C4-2B (cell line): ENCODE measurements at regions not wholly inside any gene's neighbourhood (a gene's known extent, or its start where the extent isn't known, plus 50 kb on each side); places are given as distances from the start of the nearest gene placed in this dataset.

Source experiments
- H3K27ac ChIP-seq: fragments of 450-650 bp; 2 replicates; pipeline ENCODE4 v1.5.1; 2017
- ZFX ChIP-seq: fragments of 450-650 bp; IDR thresholded peaks from 2 replicates; pipeline ENCODE4 v1.6.1; 2017
- TF ChIP-seq, protein P1 (sequence below): fragments of 450-650 bp; conservative IDR thresholded peaks from 2 replicates; pipeline ENCODE4 v1.5.1; 2017; ENCODE audit warnings: mild to moderate bottlenecking

DNA sequence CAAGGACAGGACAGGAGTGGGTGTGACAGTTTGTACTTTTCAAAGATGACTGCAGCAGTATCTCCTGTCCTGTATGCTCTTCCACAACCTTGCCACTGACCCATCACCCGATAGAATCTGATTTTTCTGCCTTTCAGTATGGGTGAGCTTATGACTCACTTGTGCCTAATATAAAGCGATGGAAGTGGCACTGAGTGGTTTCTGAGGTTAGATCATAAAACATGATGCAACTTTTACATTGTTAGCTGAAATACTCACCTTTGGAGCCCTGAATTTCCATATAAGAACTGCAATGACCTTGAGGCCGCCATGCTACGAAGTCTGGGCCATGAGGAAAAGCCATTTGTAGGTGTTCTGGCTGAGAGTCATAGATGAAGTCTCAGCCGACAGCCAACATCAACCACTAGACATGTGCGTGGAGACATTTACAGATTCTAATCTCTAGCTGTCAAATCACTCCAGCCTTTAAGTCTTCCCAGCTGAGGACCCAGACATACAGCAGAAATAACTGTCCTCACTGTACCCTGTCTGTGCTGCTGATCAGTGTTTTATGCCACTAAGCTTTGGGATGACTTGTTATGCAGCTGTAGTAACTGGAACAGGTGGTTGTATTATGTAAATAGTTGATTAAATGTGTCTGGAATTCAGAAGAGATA, 105.9 kb upstream of the ARHGAP20 start:
- H3K27ac ChIP-seq, result no peak overlapping the region
- no peak for TF ChIP-seq ZFX
- TF ChIP-seq, protein P1, sequence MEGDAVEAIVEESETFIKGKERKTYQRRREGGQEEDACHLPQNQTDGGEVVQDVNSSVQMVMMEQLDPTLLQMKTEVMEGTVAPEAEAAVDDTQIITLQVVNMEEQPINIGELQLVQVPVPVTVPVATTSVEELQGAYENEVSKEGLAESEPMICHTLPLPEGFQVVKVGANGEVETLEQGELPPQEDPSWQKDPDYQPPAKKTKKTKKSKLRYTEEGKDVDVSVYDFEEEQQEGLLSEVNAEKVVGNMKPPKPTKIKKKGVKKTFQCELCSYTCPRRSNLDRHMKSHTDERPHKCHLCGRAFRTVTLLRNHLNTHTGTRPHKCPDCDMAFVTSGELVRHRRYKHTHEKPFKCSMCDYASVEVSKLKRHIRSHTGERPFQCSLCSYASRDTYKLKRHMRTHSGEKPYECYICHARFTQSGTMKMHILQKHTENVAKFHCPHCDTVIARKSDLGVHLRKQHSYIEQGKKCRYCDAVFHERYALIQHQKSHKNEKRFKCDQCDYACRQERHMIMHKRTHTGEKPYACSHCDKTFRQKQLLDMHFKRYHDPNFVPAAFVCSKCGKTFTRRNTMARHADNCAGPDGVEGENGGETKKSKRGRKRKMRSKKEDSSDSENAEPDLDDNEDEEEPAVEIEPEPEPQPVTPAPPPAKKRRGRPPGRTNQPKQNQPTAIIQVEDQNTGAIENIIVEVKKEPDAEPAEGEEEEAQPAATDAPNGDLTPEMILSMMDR, result no peak

DNA sequence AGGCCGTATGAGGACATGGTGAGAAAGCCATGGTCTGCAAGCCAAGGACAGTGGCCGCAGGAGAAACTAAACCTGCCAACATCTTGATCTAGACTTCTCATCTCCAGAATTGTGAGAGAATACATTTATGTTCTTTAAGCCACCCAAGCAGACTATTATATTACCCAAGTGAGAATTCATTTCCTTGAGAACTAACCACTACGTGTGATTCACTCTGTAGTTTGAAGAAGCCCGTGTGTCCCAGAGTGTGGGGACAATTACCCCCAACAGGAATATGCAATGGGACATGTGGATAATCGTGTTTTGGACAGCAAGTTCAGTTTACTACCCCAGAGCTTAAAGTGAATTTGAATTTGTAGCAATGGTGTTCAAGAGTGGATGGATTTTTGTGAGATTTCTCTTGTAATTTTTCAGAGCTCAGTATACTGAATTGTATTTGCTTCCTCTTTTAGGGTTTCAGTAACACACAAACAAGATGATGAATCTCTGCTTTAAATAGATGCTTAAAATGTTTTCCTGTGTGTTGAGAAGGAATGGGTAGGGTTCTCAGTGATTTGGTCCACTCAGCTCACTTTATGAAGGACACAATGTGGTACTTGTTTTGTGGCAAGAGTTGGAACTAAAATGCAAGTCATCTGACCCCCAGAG, 100.0 kb upstream of the ARHGAP20 start:
- TF ChIP-seq ZFX, result no peak
- TF ChIP-seq, protein P1, result no peak
- H3K27ac ChIP-seq, result no peak overlapping the region

DNA sequence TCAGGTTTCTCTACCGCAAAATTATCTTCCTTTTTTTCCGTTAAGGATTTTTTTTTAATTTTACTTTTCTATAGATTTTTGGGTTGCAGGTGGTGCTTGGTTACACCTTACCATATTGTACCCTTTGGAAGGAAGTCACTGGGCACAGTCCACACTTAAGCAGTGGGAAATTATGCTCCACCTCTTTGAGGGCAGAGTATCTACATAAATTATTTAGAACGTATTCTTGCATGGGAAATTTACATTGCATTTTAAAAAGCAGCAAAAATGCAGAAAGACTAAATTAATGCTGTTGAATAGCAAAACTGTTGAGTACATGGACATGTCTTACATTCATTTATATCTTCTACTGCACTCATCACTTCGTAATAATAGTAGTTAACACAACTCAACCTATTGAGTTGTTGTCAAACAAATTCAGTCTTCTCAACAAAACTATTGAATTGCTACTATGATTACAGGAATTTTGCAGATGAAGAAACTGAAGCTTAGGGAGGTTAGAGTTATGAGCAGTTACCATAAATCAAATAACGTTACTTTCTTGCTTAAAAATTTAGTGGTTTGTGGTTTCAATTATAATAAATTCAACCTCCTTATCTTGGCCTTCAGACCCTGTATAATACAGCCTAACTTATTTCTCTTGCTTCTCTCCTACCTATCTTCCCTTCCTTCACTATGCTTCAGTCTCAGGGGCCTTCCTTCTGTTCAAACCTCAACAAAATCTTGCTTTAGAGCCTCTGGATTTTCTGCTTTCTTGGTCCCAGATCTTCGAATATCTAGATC, 97.4 kb upstream of the ARHGAP20 start:
- no peak overlapping the region for H3K27ac ChIP-seq
- no peak for TF ChIP-seq ZFX
- TF ChIP-seq, protein P1, result no peak

DNA sequence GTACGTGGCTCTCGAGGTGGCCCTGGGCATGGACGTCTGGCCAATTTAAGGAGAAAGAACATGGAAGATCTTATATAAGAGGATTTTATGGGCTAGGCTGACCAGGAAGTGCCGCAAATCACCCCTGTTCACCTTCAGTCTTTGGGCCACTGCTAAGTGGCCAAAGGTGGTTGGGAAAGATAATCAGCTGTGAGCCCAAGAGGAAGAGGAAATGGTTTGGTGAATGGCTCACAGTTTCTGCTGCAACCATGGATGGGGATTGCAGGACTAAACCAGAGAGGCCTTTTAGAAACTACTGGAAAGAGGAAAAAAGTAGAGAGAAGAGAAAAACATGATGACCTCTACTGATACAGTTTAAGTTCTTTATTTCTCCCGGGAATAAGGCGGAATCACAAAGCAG, 96.0 kb upstream of the ARHGAP20 start:
- TF ChIP-seq, protein P1, result no peak
- no peak overlapping the region for H3K27ac ChIP-seq

DNA sequence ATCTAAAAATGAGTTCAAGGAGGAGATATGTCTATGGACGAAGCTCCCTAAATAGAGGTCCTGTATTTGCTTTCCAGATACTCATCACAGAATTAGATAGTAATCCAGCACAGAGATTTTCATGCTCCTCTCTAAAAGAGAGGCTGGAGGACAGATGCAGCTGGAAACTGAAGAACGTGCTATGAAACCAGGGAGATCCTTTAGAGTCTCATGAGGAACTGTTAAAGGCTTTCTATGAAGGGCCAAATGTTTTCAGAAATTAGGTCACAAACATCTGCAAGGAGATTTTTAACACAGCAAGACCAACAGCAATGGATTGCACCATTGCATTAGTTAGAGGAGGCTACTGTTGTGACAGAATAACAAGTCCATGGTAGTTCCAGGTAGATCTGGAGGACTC, 95.6 kb upstream of the ARHGAP20 start:
- no peak for TF ChIP-seq ZFX
- TF ChIP-seq, protein P1, result no peak

DNA sequence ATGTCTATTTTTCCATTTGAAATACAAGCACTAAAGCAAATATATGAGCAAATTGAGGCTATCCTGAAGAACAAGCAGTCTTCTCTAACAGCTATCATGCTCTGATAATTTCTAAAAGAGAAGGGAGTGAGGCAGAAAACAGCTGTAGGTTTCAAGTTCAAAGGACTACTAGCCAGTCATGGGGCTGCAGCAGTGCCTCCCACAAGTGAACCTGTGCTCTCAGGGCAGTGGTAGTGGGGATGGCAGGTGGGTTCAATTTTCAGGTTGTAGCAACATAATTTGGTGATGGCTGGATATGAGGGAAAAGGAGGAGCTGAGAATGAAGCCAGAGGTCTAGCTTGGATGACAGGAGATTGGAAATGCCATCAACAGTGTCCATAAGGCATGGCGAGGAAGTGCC, 93.5 kb upstream of the ARHGAP20 start:
- no peak overlapping the region for H3K27ac ChIP-seq
- no peak for TF ChIP-seq ZFX
- TF ChIP-seq, protein P1, result no peak

More for the DNA sequence above, 95.6 kb upstream of the ARHGAP20 start:
- H3K27ac ChIP-seq, result no peak overlapping the region

DNA sequence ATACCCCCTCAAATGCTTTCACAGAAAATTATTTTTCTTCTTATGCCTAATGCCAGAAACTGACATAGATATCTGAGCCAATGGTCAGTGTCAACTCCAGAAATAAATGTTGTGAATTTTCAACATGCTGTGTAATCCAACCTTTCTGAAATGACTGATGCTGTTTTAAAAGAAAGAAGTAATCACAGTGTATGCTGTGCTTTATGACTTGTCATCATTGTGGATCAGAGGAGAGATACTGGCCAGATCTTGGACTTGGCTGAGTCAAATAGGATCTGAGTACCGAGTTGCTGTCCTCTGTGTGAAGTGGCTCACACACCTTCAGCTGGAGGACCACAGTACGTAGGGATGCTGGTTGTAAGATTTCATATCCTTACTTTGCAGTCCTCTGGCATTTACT, 89.9 kb upstream of the ARHGAP20 start:
- TF ChIP-seq, protein P1, result no peak
- TF ChIP-seq ZFX, result no peak

More for the DNA sequence above, 89.9 kb upstream of the ARHGAP20 start:
- no peak overlapping the region for H3K27ac ChIP-seq
